H9 (cell line): ENCODE measurements at regions not wholly inside any gene's neighbourhood (a gene's known extent, or its start where the extent isn't known, plus 50 kb on each side); places are given as distances from the start of the nearest gene placed in this dataset.

Experiments used
- DNase-seq: peaks from one replicate; pipeline ENCODE4 v3.0.0-alpha.2; 2017
- H2AFZ ChIP-seq: one replicate; pipeline ENCODE4 v1.6.1; 2013; ENCODE audit warnings: mild to moderate bottlenecking, low read length, control low read depth, moderate library complexity
- H2AK5ac ChIP-seq: 2 replicates; pipeline ENCODE4 v1.6.1; 2013; ENCODE audit warnings: low read length, control low read depth, mixed read lengths; ENCODE audit not compliant: insufficient read length
- H2BK120ac ChIP-seq: one replicate; pipeline ENCODE4 v1.6.1; 2013; ENCODE audit warnings: low read depth, mild to moderate bottlenecking, low read length, control low read depth, inconsistent platforms; ENCODE audit not compliant: poor library complexity, severe bottlenecking
- H2BK12ac ChIP-seq: 2 replicates; pipeline ENCODE4 v1.6.1; 2013; ENCODE audit warnings: low read length, control low read depth, mixed read lengths, low read depth; ENCODE audit not compliant: insufficient read length
- H2BK15ac ChIP-seq: 2 replicates; pipeline ENCODE4 v1.6.1; 2013; ENCODE audit warnings: low read depth, low read length, control low read depth
- H2BK20ac ChIP-seq: one replicate; pipeline ENCODE4 v1.6.1; 2013; ENCODE audit warnings: low read depth, mild to moderate bottlenecking, low read length, control low read depth, inconsistent platforms; ENCODE audit not compliant: poor library complexity, severe bottlenecking
- H2BK5ac ChIP-seq: 2 replicates; pipeline ENCODE4 v1.6.1; 2013; ENCODE audit warnings: low read length, control low read depth, mixed read lengths; ENCODE audit not compliant: insufficient read length
- H3K14ac ChIP-seq: 2 replicates; pipeline ENCODE4 v1.6.1; 2013; ENCODE audit warnings: low read length, control low read depth; ENCODE audit not compliant: insufficient read depth
- H3K18ac ChIP-seq: 2 replicates; pipeline ENCODE4 v1.6.1; 2013; ENCODE audit warnings: low read depth, mild to moderate bottlenecking, mixed read lengths, low read length, control low read depth; ENCODE audit not compliant: insufficient read length
- H3K23ac ChIP-seq: 2 replicates; pipeline ENCODE4 v1.6.1; 2013; ENCODE audit warnings: low read length, control low read depth, mixed read lengths, low read depth; ENCODE audit not compliant: insufficient read length
- H3K23me2 ChIP-seq: 2 replicates; pipeline ENCODE4 v1.6.1; 2013; ENCODE audit warnings: low read depth, mild to moderate bottlenecking, mixed read lengths, low read length, control low read depth; ENCODE audit not compliant: insufficient read length, poor library complexity, severe bottlenecking
- H3K27ac ChIP-seq: 2 replicates; pipeline ENCODE4 v1.5.1; 2013; ENCODE audit warnings: low read length, control low read depth, mixed read lengths, low read depth; ENCODE audit not compliant: insufficient read length
- H3K27me3 ChIP-seq: 2 replicates; pipeline ENCODE4 v1.6.1; 2013; ENCODE audit warnings: low read length, control low read depth, inconsistent platforms; ENCODE audit not compliant: insufficient read depth
- H3K4ac ChIP-seq: 2 replicates; pipeline ENCODE4 v1.6.1; 2013; ENCODE audit warnings: low read depth, mild to moderate bottlenecking, control low read depth, inconsistent platforms, low read length, moderate library complexity
- H3K4me1 ChIP-seq: 2 replicates; pipeline ENCODE4 v1.6.1; 2013; ENCODE audit warnings: low read length, control low read depth, inconsistent platforms; ENCODE audit not compliant: insufficient read depth
- H3K4me2 ChIP-seq: 2 replicates; pipeline ENCODE4 v1.6.1; 2013; ENCODE audit warnings: low read length, control low read depth, mixed read lengths; ENCODE audit not compliant: insufficient read length, insufficient read depth
- H3K56ac ChIP-seq: 2 replicates; pipeline ENCODE4 v1.6.1; 2013; ENCODE audit warnings: low read depth, mild to moderate bottlenecking, mixed read lengths, low read length, control low read depth; ENCODE audit not compliant: insufficient read length
- H3K79me1 ChIP-seq: 2 replicates; pipeline ENCODE4 v1.6.1; 2013; ENCODE audit warnings: low read depth, mild to moderate bottlenecking, moderate library complexity, low read length, control low read depth, inconsistent platforms; ENCODE audit not compliant: insufficient read depth, poor library complexity, severe bottlenecking
- H3K79me2 ChIP-seq: 2 replicates; pipeline ENCODE4 v1.6.1; 2013; ENCODE audit warnings: low read length, control low read depth, inconsistent platforms; ENCODE audit not compliant: insufficient read depth
- H3K9ac ChIP-seq: 2 replicates; pipeline ENCODE4 v1.6.1; 2013; ENCODE audit warnings: low read length, control low read depth, mixed read lengths; ENCODE audit not compliant: insufficient read length; ENCODE audit errors: extremely low read depth
- H3K9me3 ChIP-seq: one replicate; pipeline ENCODE4 v1.6.1; 2013; ENCODE audit warnings: low read depth, low read length, inconsistent platforms; ENCODE audit not compliant: control insufficient read depth
- H3T11ph ChIP-seq: one replicate; pipeline ENCODE4 v1.6.1; 2013; ENCODE audit warnings: mild to moderate bottlenecking, low read length, control low read depth, inconsistent platforms
- H4K20me1 ChIP-seq: one replicate; pipeline ENCODE4 v1.6.1; 2013; ENCODE audit not compliant: control insufficient read depth, insufficient read length, insufficient read depth
- H4K5ac ChIP-seq: 2 replicates; pipeline ENCODE4 v1.6.1; 2013; ENCODE audit warnings: low read depth, mild to moderate bottlenecking, mixed read lengths, low read length, control low read depth; ENCODE audit not compliant: insufficient read length
- H4K8ac ChIP-seq: replicated peaks from 2 replicates; pipeline ENCODE4 v1.6.1; 2013; ENCODE audit warnings: low read length, control low read depth, mixed read lengths, low read depth; ENCODE audit not compliant: insufficient read length
- H4K91ac ChIP-seq: 2 replicates; pipeline ENCODE4 v1.6.1; 2013; ENCODE audit warnings: low read depth, mild to moderate bottlenecking, moderate library complexity, mixed read lengths, low read length, control low read depth; ENCODE audit not compliant: insufficient read length
- H3K27ac Mint-ChIP-seq, 3 experiments: 2 replicates in 2 of 3; 3 replicates in 1 of 3; pipeline ENCODE4 v1.8.0; 2020 to 2021; ENCODE audit warnings: mixed read lengths in 3 of 3, mild to moderate bottlenecking in 1 of 3, moderate library complexity in 1 of 3
- H3K27me3 Mint-ChIP-seq: 2 replicates; pipeline ENCODE4 v1.8.0; 2021; ENCODE audit warnings: low read depth, mild to moderate bottlenecking, moderate library complexity, mixed read lengths
- H3K36me3 Mint-ChIP-seq, 3 experiments: 2 replicates in 2 of 3; 3 replicates in 1 of 3; pipeline ENCODE4 v1.8.0; 2020 to 2021; ENCODE audit warnings: low read depth in 3 of 3, mixed read lengths in 3 of 3; ENCODE audit not compliant: insufficient read depth in 1 of 3
- H3K4me1 Mint-ChIP-seq, 2 experiments: 2 replicates each; pipeline ENCODE4 v1.8.0; 2020; ENCODE audit warnings: mixed read lengths in 2 of 2
- H3K4me3 Mint-ChIP-seq, 2 experiments: 2 replicates in 1 of 2; 3 replicates in 1 of 2; pipeline ENCODE4 v1.8.0; 2020 to 2021; ENCODE audit warnings: mild to moderate bottlenecking in 2 of 2, mixed read lengths in 2 of 2, moderate library complexity in 1 of 2
- H3K9me3 Mint-ChIP-seq, 2 experiments: 2 replicates in 1 of 2; 3 replicates in 1 of 2; pipeline ENCODE4 v1.8.0; 2020; ENCODE audit warnings: mild to moderate bottlenecking in 2 of 2, mixed read lengths in 2 of 2, moderate library complexity in 1 of 2
- WGBS: extraction: QIAGEN DNeasy Blood & Tissue Kit; methylation state at CpG from one replicate; pipeline ENCODE4 v1.1.7; 2013; ENCODE audit warnings: missing lambda C conversion rate, low lambda C conversion rate, mixed read lengths; ENCODE audit not compliant: insufficient read length; ENCODE audit errors: extremely low coverage; 5-methylcytosine and 5-hydroxymethylcytosine counted together
- TF ChIP-seq, protein P1 (sequence below): fragments of 200-600 bp; sonication (generic); conservative IDR thresholded peaks from 3 replicates; pipeline ENCODE4 v1.8.0; 2021; ENCODE audit warnings: antibody characterized with exemption, mild to moderate bottlenecking

DNA sequence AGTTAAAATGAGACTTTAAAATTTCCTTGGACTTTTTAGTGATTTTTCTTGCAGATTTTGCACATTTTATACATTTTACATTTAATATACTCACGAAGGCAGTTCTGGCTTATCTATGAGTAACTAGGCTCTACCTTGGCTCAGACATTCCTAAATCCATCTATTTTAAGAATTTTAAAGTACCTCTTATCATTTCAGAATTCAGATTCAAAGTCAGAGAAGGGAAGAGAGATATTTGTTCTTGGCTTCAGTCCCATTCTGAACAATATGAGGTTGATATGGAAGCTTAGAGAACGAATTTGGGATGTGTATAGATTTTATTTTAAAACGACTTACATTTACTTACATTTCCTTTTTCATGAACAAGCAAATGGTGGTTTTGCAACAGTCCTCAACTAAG, 230.2 kb downstream of the LMO4 start:
- no peak overlapping the region for H4K5ac ChIP-seq
- H3K36me3 Mint-ChIP-seq: no peaks in the 10 kb centered on the region
- no CpG with 5 or more reads among the region's 3 CpGs for WGBS
- no peak overlapping the region for H4K91ac ChIP-seq
- H3K27ac Mint-ChIP-seq: no peak overlapping the region
- H2BK15ac ChIP-seq: no peak overlapping the region
- no peak overlapping the region for H2BK20ac ChIP-seq
- H4K8ac ChIP-seq: no peak overlapping the region
- H3K23ac ChIP-seq: no peak overlapping the region
- no peaks in the 10 kb centered on the region for H3K4me1 Mint-ChIP-seq
- no peaks in the 10 kb centered on the region for H3K9me3 Mint-ChIP-seq
- H3K18ac ChIP-seq: no peak overlapping the region
- H2BK120ac ChIP-seq: no peak overlapping the region
- H3K4ac ChIP-seq: no peak overlapping the region
- no peak overlapping the region for H3K56ac ChIP-seq
- H3K9ac ChIP-seq: no peak overlapping the region
- no peaks in the 10 kb centered on the region for H3K27me3 Mint-ChIP-seq
- no peak overlapping the region for H3K27ac ChIP-seq
- no peaks in the 10 kb centered on the region for H3K4me1 ChIP-seq
- H3K23me2 ChIP-seq: no peaks in the 10 kb centered on the region
- no peaks in the 10 kb centered on the region for H3K79me1 ChIP-seq
- H3K9me3 ChIP-seq: no peaks in the 10 kb centered on the region
- no peak overlapping the region for H2AK5ac ChIP-seq
- TF ChIP-seq, protein P1, sequence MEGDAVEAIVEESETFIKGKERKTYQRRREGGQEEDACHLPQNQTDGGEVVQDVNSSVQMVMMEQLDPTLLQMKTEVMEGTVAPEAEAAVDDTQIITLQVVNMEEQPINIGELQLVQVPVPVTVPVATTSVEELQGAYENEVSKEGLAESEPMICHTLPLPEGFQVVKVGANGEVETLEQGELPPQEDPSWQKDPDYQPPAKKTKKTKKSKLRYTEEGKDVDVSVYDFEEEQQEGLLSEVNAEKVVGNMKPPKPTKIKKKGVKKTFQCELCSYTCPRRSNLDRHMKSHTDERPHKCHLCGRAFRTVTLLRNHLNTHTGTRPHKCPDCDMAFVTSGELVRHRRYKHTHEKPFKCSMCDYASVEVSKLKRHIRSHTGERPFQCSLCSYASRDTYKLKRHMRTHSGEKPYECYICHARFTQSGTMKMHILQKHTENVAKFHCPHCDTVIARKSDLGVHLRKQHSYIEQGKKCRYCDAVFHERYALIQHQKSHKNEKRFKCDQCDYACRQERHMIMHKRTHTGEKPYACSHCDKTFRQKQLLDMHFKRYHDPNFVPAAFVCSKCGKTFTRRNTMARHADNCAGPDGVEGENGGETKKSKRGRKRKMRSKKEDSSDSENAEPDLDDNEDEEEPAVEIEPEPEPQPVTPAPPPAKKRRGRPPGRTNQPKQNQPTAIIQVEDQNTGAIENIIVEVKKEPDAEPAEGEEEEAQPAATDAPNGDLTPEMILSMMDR: no peak
- H2BK5ac ChIP-seq: no peak overlapping the region
- no peaks in the 10 kb centered on the region for H3K27me3 ChIP-seq
- H3T11ph ChIP-seq: no peak overlapping the region
- no peak overlapping the region for H2BK12ac ChIP-seq
- H4K20me1 ChIP-seq: no peaks in the 10 kb centered on the region
- no peak overlapping the region for H2AFZ ChIP-seq
- H3K14ac ChIP-seq: no peak overlapping the region
- H3K79me2 ChIP-seq: no peaks in the 10 kb centered on the region
- no peak for DNase-seq
- H3K4me3 Mint-ChIP-seq: no peak overlapping the region
- no peak overlapping the region for H3K4me2 ChIP-seq
